Panc1 (cell line): ENCODE measurements at regions not wholly inside any gene's neighbourhood (a gene's known extent, or its start where the extent isn't known, plus 50 kb on each side); places are given as distances from the start of the nearest gene placed in this dataset.

Experiments used
- ATAC-seq: fragments of 200-7000 bp; cut with Tn5 transposase; 2 replicates; pipeline ENCODE4 v1.9.1; 2020; ENCODE audit warnings: mild to moderate bottlenecking, moderate library complexity
- BruUV-seq: library from RNA; stranded (reverse); fragments of 400-500 nt; replicated peaks from 2 replicates; lab custom pipeline; 2021; lab: Mats Ljungman, UMichigan
- CTCF ChIA-PET: fragments of 300-600 bp; sonication (Branson Sonifier 250); formaldehyde crosslinking; loops from one replicate; lab custom pipeline; 2022; ENCODE audit warnings: antibody characterized with exemption; lab: Charles Lee
- POLR2A ChIA-PET: fragments of 300-600 bp; sonication (Branson Sonifier 250); formaldehyde crosslinking; loops from one replicate; lab custom pipeline; 2022; ENCODE audit warnings: antibody characterized with exemption; lab: Charles Lee
- DNase-seq: peaks from one replicate; pipeline ENCODE4 v3.0.0-alpha.2; 2010; ENCODE audit warnings: low read depth, low spot score
- H3K27ac ChIP-seq: 2 replicates; pipeline ENCODE4 v1.5.1; 2011; ENCODE audit warnings: mild to moderate bottlenecking, low read length, inconsistent platforms
- H3K27me3 ChIP-seq: fragments of 200-500 bp; sonication (Bioruptor generic); 2 replicates; pipeline ENCODE4 v1.6.0; 2014; ENCODE audit warnings: low read length, inconsistent platforms; ENCODE audit not compliant: control insufficient read depth, insufficient read depth
- H3K36me3 ChIP-seq: fragments of 200-500 bp; sonication (Bioruptor generic); 2 replicates; pipeline ENCODE4 v1.5.1; 2014; ENCODE audit warnings: inconsistent platforms, mild to moderate bottlenecking, low read length, moderate library complexity; ENCODE audit not compliant: control insufficient read depth, insufficient read depth
- H3K4me1 ChIP-seq: 2 replicates; pipeline ENCODE4 v1.5.1; 2011; ENCODE audit warnings: inconsistent platforms, mild to moderate bottlenecking, low read length, moderate library complexity; ENCODE audit not compliant: control insufficient read depth, insufficient read depth
- H3K4me3 ChIP-seq, 2 experiments: 2 replicates each; pipeline ENCODE4 v1.5.1; 2011 to 2012; ENCODE audit warnings: low read depth in 2 of 2, low read length in 2 of 2, mild to moderate bottlenecking in 2 of 2, inconsistent platforms in 1 of 2, moderate library complexity in 1 of 2
- H3K9me3 ChIP-seq: fragments of 200-500 bp; sonication (Bioruptor generic); 2 replicates; pipeline ENCODE4 v1.5.1; 2014; ENCODE audit warnings: low read depth, mild to moderate bottlenecking, inconsistent platforms, low read length, moderate library complexity; ENCODE audit not compliant: control insufficient read depth, insufficient read depth
- CTCF ChIP-seq: fragments of 450-650 bp; IDR thresholded peaks from 2 replicates; pipeline ENCODE4 v1.5.1; 2017; ENCODE audit warnings: mild to moderate bottlenecking
- POLR2AphosphoS5 ChIP-seq: IDR thresholded peaks from 2 replicates; pipeline ENCODE4 v1.6.1; 2012; ENCODE audit warnings: mild to moderate bottlenecking, low read depth, low read length, moderate library complexity
- REST ChIP-seq, 2 experiments: IDR thresholded peaks; 2 replicates each; pipeline ENCODE4 v1.6.1; 2011 to 2012; ENCODE audit warnings: low read depth in 2 of 2, control low read depth in 1 of 2, low read length in 1 of 2, mild to moderate bottlenecking in 1 of 2, moderate library complexity in 1 of 2; ENCODE audit not compliant: insufficient read depth in 1 of 2
- SIN3A ChIP-seq: IDR thresholded peaks from 2 replicates; pipeline ENCODE4 v1.6.1; 2012; ENCODE audit warnings: low read depth, mild to moderate bottlenecking, low read length, moderate library complexity, borderline replicate concordance; ENCODE audit not compliant: insufficient read depth
- TCF7L2 ChIP-seq: IDR thresholded peaks from 2 replicates; pipeline ENCODE4 v1.6.1; 2011; ENCODE audit warnings: mild to moderate bottlenecking, low read depth, low read length, inconsistent platforms
- in situ Hi-C: cut with HindIII; loops from 2 replicates; pipeline ENCODE4 v1.10.0; 2016; ENCODE audit warnings: low sequenced_read_pairs, low pct_unique_long_range_greater_than_20kb
- intact Hi-C: fragments of 100-400 bp; cut with micrococcal nuclease; formaldehyde crosslinking; loops from one replicate; pipeline ENCODE4 v1.10.0; 2022; ENCODE audit not compliant: unreplicated experiment

DNA sequence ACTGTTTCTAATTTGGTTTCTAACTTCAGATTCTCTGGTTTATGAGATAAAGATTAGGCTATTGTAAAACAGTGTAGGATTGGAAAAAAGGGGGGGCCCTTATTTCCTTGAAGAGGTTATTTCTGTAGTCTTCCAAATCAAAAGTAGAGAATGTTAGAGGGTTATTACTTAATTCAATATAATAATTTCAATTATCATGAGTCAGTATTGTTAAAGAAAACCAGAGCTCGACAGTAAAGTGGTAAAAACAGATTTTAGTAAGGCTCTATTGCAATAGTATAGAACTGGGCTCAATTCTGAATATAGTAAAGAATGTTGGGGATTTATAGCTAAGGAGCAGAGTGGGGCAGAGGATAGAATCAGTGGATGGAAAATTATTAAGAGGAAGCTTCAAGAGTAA, 140.0 kb downstream of the TANC2 start:
- CTCF ChIA-PET, result no interaction called here
- Histone ChIP-seq H3K27me3 (no peaks in the 10 kb centered on the region), H3K36me3 (no peaks in the 10 kb centered on the region), H3K9me3 (no peaks in the 10 kb centered on the region), H3K4me1 (no peaks in the 10 kb centered on the region), H3K27ac (no peak overlapping the region), H3K4me3 (no peak overlapping the region)
- POLR2A ChIA-PET, result interaction anchor here (0.6 kb wide), 1 partner anchor 45 kb away, joined by 4 read pairs; no protein-coding TSS in a partner anchor
- DNase-seq (no peak), ATAC-seq (no peak)
- TF ChIP-seq TCF7L2, result no peak
- TF ChIP-seq POLR2AphosphoS5, result no peak
- no peak for TF ChIP-seq REST (IDR thresholded peaks at IDR 0.05; ENCODE audit: insufficient read depth in 1 of 2, low read depth in 2 of 2, low read length in 1 of 2)
- no peak for TF ChIP-seq SIN3A
- no peak for TF ChIP-seq CTCF
- in situ Hi-C loops, result no loop called here
- intact Hi-C loops, result no loop called here
- BruUV-seq, result no TSS peak

DNA sequence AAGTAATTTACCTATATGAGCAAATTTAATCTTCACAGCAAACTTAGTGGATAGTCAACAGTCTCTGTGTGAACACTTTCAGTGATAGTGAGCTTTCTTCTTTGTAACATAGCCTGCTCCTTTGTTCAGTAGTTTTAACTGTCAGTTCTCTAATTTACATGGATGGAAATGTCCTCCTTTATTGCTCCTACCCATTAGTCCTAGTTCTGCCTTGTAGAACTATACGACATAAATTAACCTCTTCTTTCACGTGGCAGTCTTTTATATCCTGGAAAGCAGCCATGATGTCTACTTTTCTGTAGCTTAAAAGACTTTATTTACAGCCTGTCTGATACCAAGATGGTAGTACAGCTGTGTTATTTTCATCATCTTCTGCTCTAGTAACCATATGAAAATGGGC, 143.6 kb downstream of the TANC2 start:
- DNase-seq (no peak), ATAC-seq (no peak)
- intact Hi-C loops (loop anchor here (10.0 kb wide), 1 partner anchor 295 kb away; no protein-coding TSS in a partner anchor), in situ Hi-C loops (no loop called here)
- Histone ChIP-seq H3K4me3 (no peak overlapping the region), H3K9me3 (no peaks in the 10 kb centered on the region), H3K27ac (no peak overlapping the region), H3K36me3 (no peaks in the 10 kb centered on the region), H3K27me3 (no peaks in the 10 kb centered on the region), H3K4me1 (no peaks in the 10 kb centered on the region)
- CTCF ChIA-PET, result interaction anchor here (0.5 kb wide), 1 partner anchor 812 kb away, joined by 7 read pairs; no protein-coding TSS in a partner anchor
- TF ChIP-seq SIN3A (no peak), CTCF (no peak), REST (IDR thresholded peaks at IDR 0.05; ENCODE audit: insufficient read depth in 1 of 2, low read depth in 2 of 2, low read length in 1 of 2) (no peak), POLR2AphosphoS5 (no peak), TCF7L2 (no peak)
- POLR2A ChIA-PET, result no interaction called here
- no TSS peak for BruUV-seq
